DOHH2 (cell line): ENCODE measurements at regions not wholly inside any gene's neighbourhood (a gene's known extent, or its start where the extent isn't known, plus 50 kb on each side); places are given as distances from the start of the nearest gene placed in this dataset.

Experiments
- H3F3A ChIP-seq: fragments of 200-600 bp; sonication (generic), shearing (Covaris generic); 2 replicates; pipeline ENCODE4 v1.6.0; 2016; ENCODE audit warnings: antibody characterized with exemption, mild to moderate bottlenecking; ENCODE audit not compliant: control insufficient read depth, insufficient read depth
- H3K27ac ChIP-seq: fragments of 200-600 bp; sonication (generic); 2 replicates; pipeline ENCODE4 v1.5.1; 2014; ENCODE audit warnings: low read depth, mild to moderate bottlenecking, low read length, moderate library complexity
- H3K27me3 ChIP-seq: fragments of 200-600 bp; sonication (generic); 2 replicates; pipeline ENCODE4 v1.6.1; 2014; ENCODE audit warnings: mild to moderate bottlenecking, low read length, mixed read lengths; ENCODE audit not compliant: control insufficient read depth
- H3K36me3 ChIP-seq: fragments of 200-600 bp; sonication (generic); 2 replicates; pipeline ENCODE4 v1.6.1; 2014; ENCODE audit warnings: mild to moderate bottlenecking, low read length, moderate library complexity, mixed read lengths; ENCODE audit not compliant: control insufficient read depth
- H3K4me1 ChIP-seq: fragments of 200-600 bp; sonication (generic); 2 replicates; pipeline ENCODE4 v1.6.1; 2014; ENCODE audit warnings: mild to moderate bottlenecking, low read length, mixed read lengths; ENCODE audit not compliant: control insufficient read depth
- H3K4me2 ChIP-seq: fragments of 200-600 bp; sonication (generic); 2 replicates; pipeline ENCODE4 v1.6.0; 2014; ENCODE audit warnings: mild to moderate bottlenecking, low read length, moderate library complexity
- H3K4me3 ChIP-seq: fragments of 200-600 bp; sonication (generic); 2 replicates; pipeline ENCODE4 v1.5.1; 2014; ENCODE audit warnings: mild to moderate bottlenecking, low read length, mixed read lengths
- H3K79me2 ChIP-seq: fragments of 200-600 bp; sonication (generic); 2 replicates; pipeline ENCODE4 v1.6.1; 2014; ENCODE audit warnings: mild to moderate bottlenecking, low read length, mixed read lengths; ENCODE audit not compliant: control insufficient read depth
- H3K9me2 ChIP-seq: fragments of 200-600 bp; sonication (generic); replicated peaks from 2 replicates; pipeline ENCODE4 v1.6.1; 2014; ENCODE audit warnings: mild to moderate bottlenecking, low read length, mixed read lengths; ENCODE audit not compliant: control insufficient read depth
- H3K9me3 ChIP-seq: fragments of 200-600 bp; sonication (generic); 2 replicates; pipeline ENCODE4 v1.6.1; 2014; ENCODE audit warnings: antibody characterized with exemption, low read length, mixed read lengths; ENCODE audit not compliant: control insufficient read depth, insufficient read depth
- H4K20me1 ChIP-seq: fragments of 200-600 bp; sonication (generic); 2 replicates; pipeline ENCODE4 v1.6.0; 2014; ENCODE audit warnings: low read depth, mild to moderate bottlenecking, antibody characterized with exemption, low read length, moderate library complexity; ENCODE audit not compliant: control insufficient read depth, insufficient read depth
- CTCF ChIP-seq: fragments of 200-600 bp; sonication (generic); IDR thresholded peaks from one replicate; pipeline ENCODE4 v1.5.1; 2014; ENCODE audit warnings: antibody characterized with exemption, mild to moderate bottlenecking, low read depth, low read length; ENCODE audit not compliant: poor library complexity, severe bottlenecking
- EZH2phosphoT487 ChIP-seq: fragments of 200-600 bp; sonication (generic); IDR thresholded peaks from 2 replicates; pipeline ENCODE4 v1.6.1; 2017; ENCODE audit warnings: borderline replicate concordance, mild to moderate bottlenecking, antibody characterized with exemption, low read length, moderate library complexity, mixed read lengths

GRCh38 chr2:65608916-65609315 lies 176.5 kb upstream of the SPRED2 start:
- no peak overlapping the region for H3K4me2 ChIP-seq
- no peaks in the 10 kb centered on the region for H4K20me1 ChIP-seq
- peaks cover 49% of the 10 kb centered on the region for H3K4me1 ChIP-seq
- H3K9me2 ChIP-seq: no peaks in the 10 kb centered on the region
- no peak overlapping the region for H3K4me3 ChIP-seq
- no peaks in the 10 kb centered on the region for H3K27me3 ChIP-seq
- TF ChIP-seq CTCF (no peak), EZH2phosphoT487 (no peak)
- H3K79me2 ChIP-seq: no peaks in the 10 kb centered on the region
- peaks cover 13% of the 10 kb centered on the region for H3F3A ChIP-seq
- H3K36me3 ChIP-seq: peaks cover 5% of the 10 kb centered on the region; the same call in 1 of the 2 replicates
- H3K27ac ChIP-seq: no peak overlapping the region
- H3K9me3 ChIP-seq: no peaks in the 10 kb centered on the region

GRCh38 chr2:65608466-65608865 lies 176.1 kb upstream of the SPRED2 start:
- Histone ChIP-seq H3K4me3 (no peak overlapping the region), H3K9me3 (no peaks in the 10 kb centered on the region), H3K27ac (no peak overlapping the region), H3K79me2 (no peaks in the 10 kb centered on the region), H3K36me3 (peaks cover 5% of the 10 kb centered on the region; the same call in 1 of the 2 replicates), H3F3A (peaks cover 18% of the 10 kb centered on the region), H3K9me2 (no peaks in the 10 kb centered on the region), H3K4me2 (no peak overlapping the region), H3K27me3 (no peaks in the 10 kb centered on the region), H3K4me1 (peaks cover 53% of the 10 kb centered on the region), H4K20me1 (no peaks in the 10 kb centered on the region)
- TF ChIP-seq EZH2phosphoT487: no peak
- no peak for TF ChIP-seq CTCF

- Histone ChIP-seq H3K9me3 (no peaks in the 10 kb centered on the region), H3K36me3 (peaks cover 5% of the 10 kb centered on the region; the same call in 1 of the 2 replicates), H3K27me3 (no peaks in the 10 kb centered on the region), H3K27ac (peak overlapping the region; percentile 94), H3K4me1 (peaks cover 60% of the 10 kb centered on the region), H3K4me3 (no peak overlapping the region), H3K4me2 (peak overlapping the region; percentile 65; the same call in 1 of the 2 replicates), H3K79me2 (no peaks in the 10 kb centered on the region), H3F3A (peaks cover 23% of the 10 kb centered on the region), H3K9me2 (no peaks in the 10 kb centered on the region), H4K20me1 (no peaks in the 10 kb centered on the region)
- TF ChIP-seq CTCF (no peak), EZH2phosphoT487 (no peak)
Measured at GRCh38 chr2:65607662-65608305, 175.4 kb upstream of the SPRED2 start.
